Right renal pelvis (tissue), 4 donors: ENCODE measurements at regions not wholly inside any gene's neighbourhood (a gene's known extent, or its start where the extent isn't known, plus 50 kb on each side); places are given as distances from the start of the nearest gene placed in this dataset.

ENCODE experiments used
- DNase-seq, 4 donors: peaks; one replicate each; pipeline ENCODE4 v3.0.0-alpha.2; 2013; ENCODE audit warnings: low read depth in 4 of 4, low spot score in 3 of 4, missing footprints in 1 of 4

DNA sequence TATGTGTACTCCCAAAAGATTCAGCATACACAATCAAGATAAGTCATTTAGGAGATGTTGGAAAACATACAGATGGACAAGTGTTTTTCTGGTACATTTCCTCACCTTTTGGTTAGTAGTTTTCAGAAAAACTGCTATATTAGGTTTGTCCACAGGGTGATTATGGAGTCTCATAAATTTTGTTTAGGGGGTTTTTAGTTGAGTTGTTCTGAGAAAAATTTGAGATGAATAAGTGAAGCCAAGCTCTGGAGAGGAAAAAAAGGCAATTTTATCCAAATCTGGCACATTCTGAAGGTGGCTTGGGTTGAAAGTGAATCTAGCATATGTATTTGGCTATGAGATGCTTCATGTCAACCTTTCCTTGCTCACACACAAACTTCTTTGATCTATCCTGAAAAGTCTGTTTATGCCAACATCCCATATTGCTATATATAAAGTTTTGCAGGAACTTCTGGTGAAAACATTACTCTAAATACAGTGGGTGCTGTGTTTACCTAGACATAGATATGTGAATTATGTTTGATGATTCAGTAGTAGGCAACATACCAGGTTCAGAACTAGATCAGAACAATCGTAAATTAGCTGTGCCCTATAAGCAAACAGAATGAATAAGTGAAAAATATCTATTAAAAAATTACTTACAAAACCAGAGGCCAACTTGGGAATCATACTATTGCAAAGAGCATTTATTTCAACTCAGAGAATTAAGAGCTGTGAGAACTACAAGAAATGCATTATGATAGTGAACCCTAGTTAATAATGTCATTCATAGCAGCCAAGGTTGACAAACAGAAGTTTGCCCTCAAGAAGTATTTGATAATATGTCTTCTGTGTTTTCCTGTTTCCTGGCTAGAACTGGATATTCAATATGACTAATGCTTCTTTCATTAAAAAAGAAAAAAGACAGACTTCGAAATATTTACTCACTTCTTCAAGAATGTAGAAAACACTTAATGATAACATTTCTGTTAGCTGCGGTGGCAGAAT, 552.0 kb downstream of the IRS1 start:
- no peak for DNase-seq

DNA sequence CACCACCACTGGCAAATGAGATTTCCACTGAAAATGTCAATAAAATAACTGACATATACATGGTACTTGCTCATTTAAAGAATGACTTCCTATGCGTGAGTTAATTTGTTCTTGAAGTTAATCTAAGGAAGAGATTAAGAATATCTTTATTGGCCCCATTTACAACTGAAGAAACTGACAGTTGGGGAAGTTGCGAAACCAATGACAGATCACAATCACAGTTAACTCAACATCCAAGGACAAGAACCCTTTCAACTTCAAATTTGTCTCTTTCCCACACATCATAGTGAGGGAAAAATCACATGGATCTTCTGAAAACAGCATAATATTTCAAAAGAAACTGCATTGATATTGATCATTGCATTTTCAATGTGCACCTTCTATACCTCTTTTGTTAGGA, 565.4 kb downstream of the IRS1 start:
- no peak for DNase-seq

DNA sequence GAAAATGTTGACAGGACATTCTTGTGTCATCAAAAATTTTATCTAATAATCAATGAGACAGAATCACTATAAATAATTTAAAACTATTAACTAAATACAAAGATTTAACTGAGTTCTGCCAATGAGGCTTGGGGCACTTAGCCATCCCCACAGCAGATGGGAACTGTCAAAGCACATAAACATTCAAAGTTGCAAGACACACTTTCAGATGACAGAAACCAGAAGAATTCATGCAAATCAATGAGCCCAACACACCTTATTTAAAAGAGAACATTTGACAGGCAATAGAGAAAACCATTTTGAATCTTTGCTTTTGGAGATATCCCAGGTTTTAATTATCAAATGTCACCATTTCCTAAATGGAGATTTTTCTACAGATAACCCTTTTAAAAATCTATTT, 566.2 kb downstream of the IRS1 start:
- no peak for DNase-seq

DNA sequence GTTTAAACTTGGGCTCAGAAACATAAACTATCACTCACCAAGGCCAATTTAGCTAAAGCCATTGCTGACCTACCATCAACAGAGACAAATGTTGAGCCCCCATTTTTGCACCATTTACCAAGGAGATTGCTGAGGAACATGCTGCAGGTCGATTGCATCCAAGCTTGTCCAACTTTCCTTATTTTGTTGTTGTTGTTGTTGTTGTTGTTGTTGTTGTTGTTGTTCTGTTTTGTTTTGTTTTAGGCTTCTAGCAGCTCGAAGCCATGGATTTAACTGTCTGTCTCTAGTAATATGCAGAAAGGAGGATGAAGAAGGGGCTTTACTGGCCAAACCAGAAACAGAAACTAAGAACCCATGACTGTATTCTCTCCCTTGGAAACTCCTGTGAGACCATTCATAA, 571.5 kb downstream of the IRS1 start:
- DNase-seq, result no peak

DNA sequence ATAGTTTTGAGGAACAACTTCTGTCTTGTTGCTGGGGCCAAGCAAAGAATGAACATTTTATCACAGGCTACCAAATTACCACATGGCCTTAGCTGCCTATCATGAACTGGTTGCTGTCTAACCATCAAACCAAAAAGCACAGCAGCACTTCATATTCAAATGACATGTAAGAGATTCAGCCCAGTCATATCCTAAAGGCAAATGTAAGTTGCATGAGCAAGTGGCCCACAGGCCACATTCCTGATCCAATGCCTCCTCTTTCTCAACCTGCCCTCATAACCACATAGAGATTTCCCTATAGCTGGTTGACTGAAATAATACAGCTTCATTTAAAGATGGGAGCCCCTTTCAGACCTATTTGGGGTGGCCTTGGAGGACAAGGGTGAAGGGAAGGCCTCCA, 572.3 kb downstream of the IRS1 start:
- no peak for DNase-seq

DNA sequence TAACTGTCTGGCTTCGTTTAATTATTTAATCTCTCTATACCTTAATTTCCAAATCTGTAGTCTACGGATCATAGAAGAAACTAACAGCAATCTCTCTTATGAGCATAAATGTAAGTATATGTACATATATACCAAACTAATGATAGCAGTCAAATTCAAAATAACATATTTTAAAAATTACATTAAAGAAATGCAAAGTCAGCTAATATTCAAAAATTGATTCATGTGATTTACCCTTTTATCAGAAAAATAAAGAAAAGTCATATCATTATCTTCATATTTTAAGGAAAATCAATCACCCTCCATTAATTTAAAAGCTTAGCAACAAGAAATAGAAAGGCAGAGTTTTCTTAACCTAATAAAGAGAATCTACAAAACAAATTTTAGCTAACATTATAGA, 575.9 kb downstream of the IRS1 start:
- no peak for DNase-seq

DNA sequence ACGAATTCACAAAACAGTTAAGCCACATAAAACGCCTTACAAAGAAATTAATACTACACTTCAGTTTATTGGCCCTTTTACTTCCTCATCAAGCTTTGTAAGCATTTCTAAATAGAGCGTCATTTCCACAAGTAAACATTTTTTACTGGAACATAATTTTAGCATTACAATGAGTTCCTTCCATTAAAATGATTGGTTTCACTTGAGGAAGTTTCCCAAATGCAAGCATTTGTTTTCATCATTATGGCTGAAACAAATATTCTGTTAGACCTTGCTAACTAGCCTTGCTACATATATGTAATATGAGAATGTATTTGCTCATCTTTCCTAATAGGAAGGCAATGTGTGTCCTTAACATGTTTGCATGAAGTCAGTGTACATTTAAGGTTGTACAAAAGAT, 579.1 kb downstream of the IRS1 start:
- no peak for DNase-seq

DNA sequence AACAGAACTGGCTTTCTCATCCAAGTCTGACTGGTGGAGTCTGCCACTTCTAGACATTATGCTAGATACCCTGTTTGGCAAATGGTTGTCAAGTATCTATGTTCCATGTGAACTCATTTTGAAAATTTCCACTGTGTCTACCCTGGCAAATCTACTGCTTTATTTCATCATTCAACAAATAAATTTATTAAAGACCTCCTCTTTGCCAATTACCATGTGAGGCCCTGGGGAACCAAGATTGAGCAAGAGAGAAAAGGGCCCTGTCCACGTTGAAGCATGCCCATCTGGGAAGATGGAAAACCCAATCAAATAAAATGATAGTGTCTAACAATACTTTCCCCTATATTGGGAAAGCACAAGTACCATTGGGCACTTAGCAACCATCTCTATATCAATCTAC, 582.4 kb downstream of the IRS1 start:
- DNase-seq, result no peak

DNA sequence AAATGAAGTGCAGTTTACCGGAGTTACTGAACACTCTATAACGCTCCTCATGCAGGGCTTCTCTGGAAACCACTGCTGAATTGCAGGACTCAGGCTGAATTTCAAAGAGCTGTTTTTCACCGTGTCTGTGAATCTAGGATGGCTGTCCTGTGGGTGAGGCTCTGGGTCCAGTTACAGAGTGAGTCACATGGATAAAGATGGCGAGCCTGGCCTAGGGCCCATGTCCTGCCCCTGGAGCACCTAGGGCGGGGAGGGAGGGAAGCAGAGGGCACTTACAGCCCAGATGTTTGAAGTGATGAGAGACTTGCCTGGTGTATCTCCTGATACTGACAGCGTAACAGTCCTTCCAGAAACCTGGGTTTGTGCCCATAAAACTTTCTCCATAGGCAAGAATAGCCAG, 583.0 kb downstream of the IRS1 start:
- DNase-seq, result no peak

DNA sequence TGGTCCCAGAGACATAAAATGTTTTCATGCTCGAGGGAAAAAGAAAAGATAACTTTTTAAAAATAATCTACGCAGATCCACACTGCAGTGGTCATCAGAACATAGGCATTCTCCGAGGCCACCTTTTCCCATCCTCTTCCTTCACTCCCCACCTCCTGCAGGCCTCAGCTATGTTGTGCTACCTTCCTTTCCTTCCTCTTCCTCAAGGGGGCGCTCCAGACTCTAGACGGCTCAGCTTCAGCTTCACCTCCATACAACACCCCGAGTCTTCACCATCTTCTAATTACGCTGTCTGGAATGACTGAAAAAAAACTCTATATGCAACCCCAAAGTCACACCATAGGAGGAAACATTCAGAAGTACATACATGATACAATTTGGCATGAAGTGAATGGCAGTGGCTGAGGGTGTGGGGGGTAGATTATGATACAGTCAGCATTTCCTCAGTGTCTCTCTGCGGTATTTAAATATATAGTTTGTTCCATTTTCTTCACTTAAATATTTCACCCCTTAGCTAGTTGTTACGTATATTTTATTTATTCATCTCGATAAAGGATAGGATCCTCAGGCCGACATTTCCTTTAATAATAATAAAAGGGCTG, 583.6 kb downstream of the IRS1 start:
- DNase-seq, result peak; percentile 12 to 27 (median 20)

DNA sequence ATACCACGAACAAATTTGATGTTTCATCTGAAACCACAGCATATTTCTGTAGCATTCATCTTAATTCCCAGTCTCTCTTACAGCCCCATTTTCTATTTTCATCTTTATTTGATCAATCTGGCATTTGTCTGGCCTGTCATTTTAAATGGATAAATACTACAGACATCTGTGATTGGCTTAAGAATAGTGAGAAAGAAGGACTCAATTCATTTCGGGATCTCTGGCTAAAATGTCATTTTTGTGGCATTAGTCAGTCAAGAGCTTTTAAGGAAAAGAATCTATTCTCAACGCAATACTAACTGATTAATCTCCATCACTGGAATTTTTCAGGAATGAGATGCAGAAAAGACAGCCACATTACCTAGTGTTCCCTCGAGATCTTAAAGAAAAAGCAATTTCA, 585.9 kb downstream of the IRS1 start:
- DNase-seq, result no peak

DNA sequence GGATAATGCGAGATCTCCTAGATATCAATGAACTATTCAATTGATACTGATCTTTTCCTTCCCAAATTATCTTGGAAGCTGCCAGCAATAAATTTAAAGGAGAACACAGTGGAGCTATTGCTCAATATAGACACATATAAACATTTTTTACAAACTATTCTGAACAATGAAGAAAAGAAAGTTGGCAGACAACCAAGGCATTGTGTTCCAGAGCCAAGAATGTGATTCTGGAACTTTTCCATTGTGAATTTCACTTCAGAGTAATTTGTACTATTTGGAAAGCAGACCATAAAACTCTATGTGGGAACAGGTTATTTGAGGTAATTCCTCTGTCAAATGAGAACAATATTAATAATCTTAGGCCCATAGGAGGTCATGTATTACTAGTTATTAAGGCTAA, 588.2 kb downstream of the IRS1 start:
- peak in 1 of 4 donors; percentile 5 for DNase-seq

DNA sequence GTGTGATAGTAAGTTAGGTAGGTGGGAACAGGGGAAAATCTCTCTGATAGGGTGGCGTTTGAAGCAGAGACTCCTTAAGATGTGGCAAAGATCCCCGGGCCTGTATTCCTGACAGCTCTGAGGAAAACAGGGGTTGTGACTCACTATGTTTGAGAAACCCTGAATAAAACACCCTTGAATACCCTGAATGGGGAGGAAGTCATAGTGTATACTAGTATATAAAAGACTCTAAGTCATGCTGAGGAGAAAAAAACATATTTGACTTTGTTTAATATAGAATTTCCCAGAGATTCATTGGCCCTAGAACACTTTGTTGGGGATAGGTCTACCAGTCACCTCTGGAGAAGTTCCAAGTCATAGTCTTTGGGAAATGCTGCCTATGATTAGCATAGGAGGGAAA, 590.9 kb downstream of the IRS1 start:
- no peak for DNase-seq

DNA sequence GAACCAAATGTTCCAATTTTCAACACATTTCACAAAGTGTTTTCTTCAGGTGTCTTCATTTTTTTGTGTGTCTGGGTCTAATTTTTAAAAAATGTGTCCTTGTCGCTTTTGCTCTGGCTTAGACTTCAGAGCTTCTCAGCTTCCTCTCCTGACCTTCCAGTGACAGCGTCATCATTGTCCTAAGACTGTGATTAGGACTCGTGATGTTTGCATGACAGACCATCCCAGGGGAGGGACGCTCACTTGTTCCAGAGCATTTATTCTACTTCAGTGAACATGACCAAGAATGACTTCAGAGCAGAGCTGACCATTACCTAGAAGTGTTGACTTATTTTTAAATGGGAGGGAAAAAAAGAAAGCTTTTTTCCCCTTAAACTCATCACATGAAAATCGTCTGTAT, 591.9 kb downstream of the IRS1 start:
- no peak for DNase-seq

DNA sequence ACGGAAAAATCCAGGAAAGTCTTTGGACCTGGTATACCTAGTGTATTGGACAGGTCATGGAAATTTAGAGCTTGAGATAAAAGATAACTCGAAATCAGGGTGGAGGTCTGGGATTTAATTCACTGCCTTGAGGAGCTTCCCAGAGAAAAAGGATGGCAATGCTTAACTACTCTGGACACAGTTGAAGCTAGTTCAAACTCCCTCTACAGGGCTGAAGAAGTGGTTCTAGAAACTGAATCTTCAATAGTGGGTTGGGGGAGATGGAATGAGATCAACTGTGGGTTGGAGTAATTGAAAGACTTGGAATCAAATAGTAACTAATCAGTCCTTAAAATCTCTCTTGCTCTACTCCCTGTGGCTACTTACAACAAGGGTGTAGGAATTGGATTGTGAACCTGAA, 600.1 kb downstream of the IRS1 start:
- no peak for DNase-seq

DNA sequence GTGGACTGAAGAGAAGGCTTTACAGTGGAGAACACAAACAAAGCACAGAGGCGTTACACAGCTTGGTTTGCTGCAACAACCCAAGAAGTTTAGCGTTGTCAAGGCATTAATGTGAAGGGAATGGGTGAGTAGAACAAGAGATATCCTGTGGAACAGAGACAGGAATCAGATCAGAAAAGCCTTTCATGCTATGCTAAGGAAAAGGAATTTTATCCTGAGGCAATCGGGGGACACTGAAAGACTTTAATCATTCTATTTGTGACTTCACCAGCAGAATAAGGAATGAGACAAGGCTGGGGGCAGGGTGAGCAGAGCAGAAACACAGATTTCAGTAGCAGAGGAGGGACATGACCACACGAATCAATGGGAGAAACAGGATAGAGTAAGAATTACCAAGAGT, 600.7 kb downstream of the IRS1 start:
- no peak for DNase-seq

DNA sequence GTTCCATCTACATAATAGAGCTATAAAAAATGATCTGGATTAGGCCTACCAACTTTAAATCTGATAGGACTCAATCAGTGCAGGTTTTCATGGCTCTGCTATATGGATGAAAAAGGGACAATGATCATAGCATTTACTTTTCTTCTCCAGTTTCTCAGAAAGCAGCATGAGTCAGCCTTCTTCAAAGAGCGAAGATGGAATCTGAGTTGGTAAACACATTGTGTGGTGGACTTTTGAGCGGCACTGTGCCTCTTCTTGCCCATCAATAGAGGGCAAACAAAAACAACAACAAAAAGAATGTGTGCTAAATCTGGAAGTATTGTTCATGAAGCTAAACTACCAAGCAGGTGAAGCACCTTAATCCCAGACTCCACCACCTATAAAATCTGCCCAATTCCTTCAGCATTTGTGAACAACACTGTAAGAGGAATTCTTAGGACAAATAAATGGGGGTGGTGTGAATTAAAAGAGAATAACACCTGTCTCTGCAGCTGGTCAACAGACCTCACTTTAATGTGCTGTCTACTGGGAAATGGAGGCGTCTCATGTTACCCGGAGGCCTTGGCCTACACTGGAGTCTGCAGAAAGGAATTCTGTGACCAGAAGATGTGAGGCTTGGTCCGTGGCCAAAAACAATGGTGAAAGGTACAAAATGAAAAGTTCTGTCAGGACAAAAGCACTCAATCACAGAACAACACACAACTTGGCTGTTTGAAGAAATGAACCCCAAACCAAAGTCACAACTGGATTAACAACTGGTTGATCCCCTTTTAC, 609.0 kb downstream of the IRS1 start:
- no peak for DNase-seq

DNA sequence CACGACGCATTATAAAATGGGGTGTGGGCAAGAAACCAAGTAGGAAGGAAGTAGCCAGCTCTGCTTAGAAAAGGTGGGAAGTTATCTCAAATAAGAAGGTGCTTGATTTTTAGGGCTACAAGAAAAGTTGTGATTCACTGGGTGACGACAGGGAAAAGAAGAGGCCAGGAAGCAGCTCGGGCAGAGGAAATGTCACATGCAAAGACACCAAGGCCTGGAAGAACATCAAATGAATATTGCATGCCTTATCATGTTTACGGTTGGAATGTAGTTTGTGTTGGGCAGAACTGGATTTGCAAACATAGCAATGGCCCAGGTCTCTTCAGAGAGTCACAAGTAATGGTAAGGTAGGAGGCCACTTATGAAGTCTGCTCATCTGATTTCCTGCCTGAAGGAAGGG, 610.6 kb downstream of the IRS1 start:
- DNase-seq, result no peak

DNA sequence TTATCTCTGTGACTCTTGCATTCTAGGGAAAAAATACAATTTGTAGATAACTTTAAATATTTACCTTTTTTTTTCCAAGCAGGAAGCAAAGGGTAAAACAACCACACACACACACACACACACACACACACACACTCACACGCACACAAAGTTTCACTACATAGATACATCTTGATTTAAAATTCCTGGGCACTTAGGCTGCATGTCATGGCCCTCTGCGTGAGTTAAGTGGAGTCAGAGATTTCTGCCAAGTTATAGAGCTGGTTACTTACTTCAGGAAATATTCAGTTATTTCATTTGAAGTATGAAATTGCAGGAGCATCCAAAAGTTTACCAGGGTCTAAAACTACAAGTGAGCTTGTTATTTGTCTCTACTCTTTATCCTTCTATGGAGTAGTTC, 612.0 kb downstream of the IRS1 start:
- DNase-seq, result no peak

DNA sequence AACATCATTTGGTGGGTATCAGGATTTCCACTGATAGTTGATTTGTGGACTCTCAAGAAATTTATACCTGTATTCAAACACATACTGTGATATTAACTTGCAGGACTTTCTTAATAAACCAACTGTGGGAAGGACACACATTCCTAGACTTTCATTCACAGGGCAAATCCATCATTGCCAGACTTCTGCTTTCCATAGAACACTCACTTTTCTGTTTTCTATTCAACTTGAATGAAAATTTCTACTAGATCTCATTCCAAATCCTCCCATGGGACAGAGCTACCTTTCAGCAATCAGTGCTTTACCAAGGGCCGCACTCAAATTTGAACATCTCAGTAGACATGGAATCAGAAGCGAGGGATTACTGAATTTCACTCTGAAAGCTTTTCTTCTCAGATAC, 612.5 kb downstream of the IRS1 start:
- DNase-seq, result no peak

DNA sequence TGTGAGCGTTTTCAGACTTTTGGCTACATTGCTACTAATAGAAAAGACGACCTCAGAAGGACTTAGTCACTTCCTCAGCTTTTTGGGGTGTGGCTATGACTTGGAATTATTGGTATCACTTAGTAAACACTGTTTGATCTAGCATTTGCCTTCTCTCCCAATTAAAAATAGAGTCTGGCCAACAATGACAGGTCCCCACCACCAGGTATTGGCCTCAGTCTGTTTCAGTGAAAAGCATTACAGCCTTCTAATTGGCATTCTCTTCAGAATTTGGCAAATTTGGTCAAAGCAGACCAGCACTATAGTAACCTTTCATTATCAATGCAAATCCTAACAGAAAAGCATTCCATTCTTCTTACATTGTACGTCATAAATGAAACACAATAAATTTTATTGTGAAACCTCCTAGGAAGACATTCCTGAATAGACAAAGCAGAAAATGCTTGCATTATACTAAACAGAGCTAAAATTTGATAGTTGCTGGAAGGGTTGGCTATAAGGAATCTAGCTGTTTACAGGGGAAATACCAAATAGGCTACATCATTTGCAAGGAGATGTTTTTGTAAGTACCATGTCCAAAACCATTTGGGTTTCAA, 613.9 kb downstream of the IRS1 start:
- DNase-seq, result no peak
